H1 (cell line): ENCODE measurements at regions not wholly inside any gene's neighbourhood (a gene's known extent, or its start where the extent isn't known, plus 50 kb on each side); places are given as distances from the start of the nearest gene placed in this dataset.

Experiments
- MAFK ChIP-seq: IDR thresholded peaks from 2 replicates; pipeline ENCODE4 v1.6.1; 2012; ENCODE audit warnings: low read depth, mild to moderate bottlenecking, improper control_type of control experiment, low read length
- POLR2A ChIP-seq, 2 experiments: IDR thresholded peaks; 1 replicate in 1 of 2; 2 replicates in 1 of 2; pipeline ENCODE4 v1.6.1; 2011; ENCODE audit warnings: low read depth in 2 of 2, low read length in 2 of 2, mild to moderate bottlenecking in 2 of 2; ENCODE audit errors: control extremely low read depth in 1 of 2
- POLR2AphosphoS5 ChIP-seq: IDR thresholded peaks from 2 replicates; pipeline ENCODE4 v1.6.1; 2011; ENCODE audit warnings: low read depth, low read length

- TF ChIP-seq POLR2A (IDR thresholded peaks at IDR 0.05; ENCODE audit: control extremely low read depth in 1 of 2, low read depth in 2 of 2, low read length in 2 of 2) (no peak), POLR2AphosphoS5 (no peak), MAFK (no peak)
Observed at GRCh38 chr1:29761159-29761928, 525.0 kb downstream of the PTPRU start.
